ENCODE measurements at regions not wholly inside any gene's neighbourhood (a gene's known extent, or its start where the extent isn't known, plus 50 kb on each side); places are given as distances from the start of the nearest gene placed in this dataset.

- TF ChIP-seq JUN (CRISPR knock-in tag; IDR thresholded peaks at IDR 0.05) (no peak), SMAD3 (CRISPR knock-in tag; IDR thresholded peaks at IDR 0.05; ENCODE audit: borderline replicate concordance) (no peak)
Observed at GRCh38 chr12:20154052-20154451, 214.3 kb upstream of the PDE3A start (continued).

- H3K4me3 Mint-ChIP-seq = no peak overlapping the region
- H3K27ac Mint-ChIP-seq = no peak overlapping the region
- no peaks in the 10 kb centered on the region for H3K36me3 Mint-ChIP-seq
- H3K27me3 Mint-ChIP-seq (ENCODE audit: low read depth) = no peaks in the 10 kb centered on the region
- ChIA-PET POLR2A (no interaction called here), CTCF (no interaction called here)
- H3K4me1 Mint-ChIP-seq = peaks cover 3% of the 10 kb centered on the region; the same call in 1 of the 2 replicates
- ATAC-seq (no peak), DNase-seq (ENCODE audit: low spot score) (no peak)
- no peaks in the 10 kb centered on the region for H3K9me3 Mint-ChIP-seq
- TF ChIP-seq HMGXB4 (CRISPR knock-in tag; IDR thresholded peaks at IDR 0.05) (no peak), AFF4 (CRISPR knock-in tag; IDR thresholded peaks at IDR 0.05; ENCODE audit: borderline replicate concordance) (no peak), PRDM15 (CRISPR knock-in tag; IDR thresholded peaks at IDR 0.05) (no peak), TP53 (CRISPR knock-in tag; IDR thresholded peaks at IDR 0.05) (no peak), AR (CRISPR knock-in tag; IDR thresholded peaks at IDR 0.05) (no peak), FOXP4 (CRISPR knock-in tag; IDR thresholded peaks at IDR 0.05) (no peak), ZBTB21 (CRISPR knock-in tag; IDR thresholded peaks at IDR 0.05; ENCODE audit: borderline replicate concordance) (no peak), IRF1 (CRISPR knock-in tag; IDR thresholded peaks at IDR 0.05) (no peak), ARID4B (CRISPR knock-in tag; IDR thresholded peaks at IDR 0.05; ENCODE audit: borderline replicate concordance) (no peak), PRRX2 (CRISPR knock-in tag; IDR thresholded peaks at IDR 0.05) (no peak), ZNF121 (CRISPR knock-in tag; IDR thresholded peaks at IDR 0.05) (no peak), KAT7 (CRISPR knock-in tag; IDR thresholded peaks at IDR 0.05; ENCODE audit: borderline replicate concordance) (no peak), ERG (CRISPR knock-in tag; IDR thresholded peaks at IDR 0.05) (no peak)
Observed at GRCh38 chr12:20155374-20155773, 213.0 kb upstream of the PDE3A start.
